Fibroblast of mammary gland (primary cell): ENCODE measurements at regions not wholly inside any gene's neighbourhood (a gene's known extent, or its start where the extent isn't known, plus 50 kb on each side); places are given as distances from the start of the nearest gene placed in this dataset.

Experiments
- DNase-seq: peaks from one replicate; pipeline ENCODE4 v3.0.0-alpha.2; 2010; ENCODE audit warnings: low read depth
- H3K4me3 ChIP-seq: 2 replicates; pipeline ENCODE4 v1.5.1; 2011; ENCODE audit warnings: low read depth, mild to moderate bottlenecking, low read length, moderate library complexity; ENCODE audit not compliant: control insufficient read depth
- CTCF ChIP-seq: conservative IDR thresholded peaks from 2 replicates; pipeline ENCODE4 v1.5.1; 2011; ENCODE audit warnings: low read depth, low read length, inconsistent platforms; ENCODE audit not compliant: control insufficient read depth, insufficient read depth

DNA sequence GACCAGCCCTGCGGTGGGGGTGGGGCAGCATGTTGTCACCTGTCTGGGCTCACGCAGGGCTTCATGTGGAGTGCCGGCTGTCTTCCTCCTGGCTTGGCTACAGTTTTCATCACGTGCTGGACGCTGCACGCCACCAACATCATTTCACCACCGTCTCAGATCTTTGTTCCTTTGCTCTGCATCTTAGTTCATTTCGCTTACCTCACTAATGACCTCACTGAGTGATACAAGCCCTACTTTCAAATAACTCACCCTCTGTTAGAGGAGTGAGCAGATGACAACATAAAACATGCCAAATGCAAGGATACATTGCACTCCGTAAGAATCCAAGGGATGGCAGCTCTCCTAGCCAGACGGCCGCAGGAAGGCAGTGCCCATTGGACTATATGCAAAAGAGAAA is 527.5 kb downstream of the GALR1 start:
- no peak overlapping the region for H3K4me3 ChIP-seq
- DNase-seq = no peak
- TF ChIP-seq CTCF = no peak

DNA sequence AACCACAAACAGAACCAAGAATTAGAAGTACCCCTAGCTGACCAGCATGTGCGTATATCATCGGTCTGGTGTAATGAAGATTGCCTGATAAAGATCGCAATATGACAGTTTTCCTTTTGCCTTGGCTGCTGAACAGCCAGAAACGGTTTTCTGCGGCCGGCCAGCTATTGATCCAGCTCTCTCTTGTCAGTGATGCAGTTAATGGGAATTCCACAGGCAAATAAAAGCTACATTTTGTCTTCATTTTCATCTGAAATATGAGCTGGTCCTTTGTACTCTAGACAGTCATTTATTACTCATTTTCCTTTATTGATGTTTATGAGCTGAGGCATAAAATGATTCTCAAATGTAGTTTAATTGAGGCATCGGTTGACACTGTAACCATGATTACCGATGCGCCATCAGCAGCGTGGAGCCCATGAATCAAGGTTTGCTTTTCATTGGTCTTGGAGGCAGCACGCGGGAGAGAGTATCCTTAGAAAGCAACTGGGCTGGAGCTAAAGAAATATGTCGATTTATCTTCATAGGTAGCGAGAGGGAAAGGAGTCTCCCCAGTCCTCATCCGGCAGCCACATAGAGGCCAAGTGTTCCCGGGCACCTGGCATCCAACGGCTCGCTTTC is 535.2 kb downstream of the GALR1 start:
- no peak overlapping the region for H3K4me3 ChIP-seq
- TF ChIP-seq CTCF = no peak
- no peak for DNase-seq

DNA sequence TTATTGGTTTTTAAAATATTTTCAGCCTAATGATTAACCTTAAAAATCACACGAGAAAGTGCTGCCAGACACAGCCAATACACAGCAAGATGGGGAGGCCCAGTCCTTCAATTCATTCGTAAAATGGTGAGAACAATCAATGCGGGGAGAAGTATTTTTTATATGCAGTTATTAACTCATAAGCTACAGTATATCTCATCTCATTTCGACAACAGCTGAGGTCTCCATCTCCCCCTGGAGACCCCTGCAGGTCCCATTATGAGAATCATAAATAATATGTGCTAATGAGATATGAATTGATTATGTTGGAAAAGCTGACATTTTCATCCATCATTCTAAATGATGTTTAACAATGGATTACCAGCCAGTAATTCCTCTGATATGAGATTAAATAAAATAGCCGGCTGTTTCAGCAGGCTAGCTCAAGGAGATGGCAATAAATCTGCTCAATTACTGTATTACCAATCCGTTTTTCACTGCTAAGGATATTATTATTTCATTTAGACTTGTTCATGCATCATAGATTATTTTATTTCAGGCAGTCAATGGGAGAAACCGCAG is 535.8 kb downstream of the GALR1 start:
- no peak for DNase-seq
- TF ChIP-seq CTCF = no peak
- no peak overlapping the region for H3K4me3 ChIP-seq

GRCh38 chr18:77803024-77803423 is 553.4 kb downstream of the GALR1 start:
- no peak for DNase-seq
- no peak for TF ChIP-seq CTCF
- H3K4me3 ChIP-seq = no peak overlapping the region

DNA sequence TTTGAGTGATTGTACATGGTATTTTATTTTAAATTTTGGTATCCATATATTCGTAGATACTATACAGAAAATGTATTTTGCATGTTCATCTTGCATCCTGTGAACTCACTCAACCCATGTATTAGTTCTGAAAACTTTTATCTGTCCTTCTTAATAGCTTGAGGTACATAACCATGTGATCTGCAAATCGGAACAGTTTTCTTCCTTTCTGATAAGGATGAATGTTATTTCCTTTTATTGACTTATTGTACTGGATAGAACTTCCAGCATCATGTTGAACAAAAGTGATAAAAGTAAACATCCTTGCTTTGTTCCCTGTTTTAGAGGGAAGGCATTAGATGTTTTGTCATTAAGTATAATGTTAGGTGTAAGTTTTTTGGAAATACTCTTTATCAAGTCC is 554.7 kb downstream of the GALR1 start:
- no peak for DNase-seq
- H3K4me3 ChIP-seq = no peak overlapping the region
- TF ChIP-seq CTCF = no peak

DNA sequence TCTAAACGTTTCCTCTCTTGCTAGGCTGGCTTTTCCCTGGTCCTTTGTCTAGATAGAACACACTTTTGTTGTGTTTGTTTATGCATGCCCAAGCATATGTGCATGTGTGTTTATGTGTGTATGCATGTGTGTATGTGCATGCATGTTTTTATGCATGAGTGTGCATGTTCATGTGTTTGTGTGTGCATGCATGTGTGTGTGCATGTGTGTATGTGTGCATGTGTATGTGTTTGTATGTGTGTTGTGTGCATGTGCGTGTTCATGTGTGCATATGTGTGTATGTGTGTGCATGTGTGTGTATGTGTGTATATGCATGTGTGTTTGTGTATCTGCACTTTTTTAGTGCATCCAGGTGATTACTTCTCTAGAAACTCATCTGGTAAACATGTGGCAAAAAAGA is 558.0 kb downstream of the GALR1 start:
- no peak for TF ChIP-seq CTCF
- H3K4me3 ChIP-seq = no peak overlapping the region
- no peak for DNase-seq
